ENCODE measurements at regions not wholly inside any gene's neighbourhood (a gene's known extent, or its start where the extent isn't known, plus 50 kb on each side); places are given as distances from the start of the nearest gene placed in this dataset.

DNA sequence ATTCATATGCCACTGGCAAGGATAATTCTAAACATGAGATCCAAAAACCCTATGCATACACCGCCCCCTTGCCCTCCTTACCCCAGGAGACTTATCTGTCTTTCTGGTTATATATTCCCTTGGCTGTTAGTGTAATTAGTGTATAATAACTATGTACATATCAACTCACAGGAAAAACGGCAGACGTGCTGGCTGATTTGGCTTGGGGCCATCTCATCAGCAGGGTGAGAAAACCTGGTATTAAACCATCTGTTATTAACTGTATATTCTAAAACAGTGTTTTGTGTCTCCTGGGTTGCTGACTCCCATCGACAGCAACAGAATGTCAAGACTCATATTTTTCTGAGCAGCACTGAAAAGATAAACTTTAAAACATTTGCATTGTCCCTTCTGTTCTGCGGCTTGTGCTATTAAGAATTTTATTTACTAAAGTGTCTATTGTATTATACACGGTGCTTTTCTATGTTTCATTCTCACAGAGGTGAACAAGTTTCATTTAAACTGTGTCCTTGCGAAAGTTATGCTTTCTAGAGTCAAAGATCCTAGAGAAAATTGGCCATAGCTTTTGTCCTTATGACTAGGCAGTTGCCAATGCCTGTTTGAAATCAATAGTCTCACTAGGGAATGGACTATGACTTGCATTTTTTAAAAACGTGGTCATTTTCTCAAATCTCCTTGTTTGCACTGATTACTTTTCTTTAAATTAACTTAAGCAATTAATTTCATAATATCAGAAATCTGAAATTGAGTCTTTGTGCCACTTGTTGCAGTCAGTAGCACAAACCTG is 211.5 kb upstream of the MID1 start:
- Histone ChIP-seq H3K4me2 (ENCODE audit: low read depth, low read length, poor library complexity, severe bottlenecking) (no peak overlapping the region), H2AFZ (ENCODE audit: low read length) (no peak overlapping the region), H3K27me3 (ENCODE audit: insufficient read depth, low read length, poor library complexity, severe bottlenecking) (no peaks in the 10 kb centered on the region), H3K4me1 (ENCODE audit: insufficient read depth, low read length, poor library complexity, severe bottlenecking) (no peaks in the 10 kb centered on the region), H4K20me1 (ENCODE audit: insufficient read depth, low read length, poor library complexity, severe bottlenecking) (no peaks in the 10 kb centered on the region), H3K36me3 (ENCODE audit: insufficient read depth, low read length) (no peaks in the 10 kb centered on the region), H3K9me3 (ENCODE audit: insufficient read depth, low read depth, low read length) (no peaks in the 10 kb centered on the region), H3K79me2 (ENCODE audit: insufficient read depth, low read length) (no peaks in the 10 kb centered on the region), H3K4me3 (ENCODE audit: low read length, poor library complexity, severe bottlenecking) (no peak overlapping the region), H3F3A (ENCODE audit: low read depth) (no peaks in the 10 kb centered on the region), H3K9me2 (replicated peaks; ENCODE audit: low read depth, low read length) (no peaks in the 10 kb centered on the region), H3K9ac (ENCODE audit: low read depth, low read length, poor library complexity, severe bottlenecking) (no peak overlapping the region)
- no peak for TF ChIP-seq CTCF (conservative IDR thresholded peaks at IDR 0.05; ENCODE audit: low read length)
- no peak for TF ChIP-seq EZH2phosphoT487 (IDR thresholded peaks at IDR 0.05; ENCODE audit: borderline replicate concordance)

DNA sequence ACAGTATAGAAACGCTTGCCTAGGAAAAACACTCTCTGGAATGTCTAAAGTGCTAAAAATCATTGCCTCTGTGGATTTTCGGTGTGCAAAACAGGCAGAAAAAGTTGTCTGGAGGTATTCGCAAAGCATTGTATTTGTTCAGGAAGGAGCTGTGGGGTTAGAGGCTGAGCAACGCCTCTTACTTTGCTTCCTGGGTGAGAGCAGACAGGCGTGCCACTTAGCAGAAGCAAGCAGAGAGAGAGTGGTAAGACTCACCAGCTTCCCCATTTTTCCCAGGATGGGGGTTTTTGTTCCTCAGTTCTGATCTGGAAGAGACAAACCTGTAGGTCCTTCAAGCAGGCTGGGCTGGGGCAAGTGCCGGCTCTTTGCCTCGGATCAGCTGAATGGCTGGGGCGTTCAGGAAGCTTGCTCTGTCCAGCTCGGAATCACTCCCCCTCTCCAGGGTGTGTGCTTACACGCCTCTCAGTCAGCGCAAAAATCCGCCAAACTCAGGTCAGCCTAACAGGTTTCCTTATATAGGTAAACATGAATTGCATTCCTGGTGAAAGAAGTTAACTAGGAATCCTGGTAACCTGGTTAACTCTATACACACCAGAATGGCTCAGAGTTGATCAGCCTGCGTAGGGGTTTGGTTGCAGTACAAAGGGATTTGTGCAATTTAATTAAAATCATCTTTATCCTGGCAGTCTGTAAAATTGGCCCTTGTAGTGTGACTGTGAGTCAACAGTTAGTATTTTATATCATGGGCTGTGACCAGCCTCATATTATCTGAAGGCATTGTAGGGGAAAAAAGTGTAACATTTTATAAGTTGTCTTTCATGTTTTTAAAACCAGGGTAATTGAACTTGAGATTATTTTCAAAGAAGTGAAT is 213.1 kb upstream of the MID1 start:
- Histone ChIP-seq H3K79me2 (ENCODE audit: insufficient read depth, low read length) (no peaks in the 10 kb centered on the region), H3K4me3 (ENCODE audit: low read length, poor library complexity, severe bottlenecking) (no peak overlapping the region), H2AFZ (ENCODE audit: low read length) (no peak overlapping the region), H3K9ac (ENCODE audit: low read depth, low read length, poor library complexity, severe bottlenecking) (no peak overlapping the region), H3K27me3 (ENCODE audit: insufficient read depth, low read length, poor library complexity, severe bottlenecking) (no peaks in the 10 kb centered on the region), H3K9me2 (replicated peaks; ENCODE audit: low read depth, low read length) (no peaks in the 10 kb centered on the region), H3K9me3 (ENCODE audit: insufficient read depth, low read depth, low read length) (no peaks in the 10 kb centered on the region), H4K20me1 (ENCODE audit: insufficient read depth, low read length, poor library complexity, severe bottlenecking) (no peaks in the 10 kb centered on the region), H3K36me3 (ENCODE audit: insufficient read depth, low read length) (no peaks in the 10 kb centered on the region), H3K4me1 (ENCODE audit: insufficient read depth, low read length, poor library complexity, severe bottlenecking) (no peaks in the 10 kb centered on the region), H3F3A (ENCODE audit: low read depth) (no peaks in the 10 kb centered on the region), H3K4me2 (ENCODE audit: low read depth, low read length, poor library complexity, severe bottlenecking) (no peak overlapping the region)
- TF ChIP-seq CTCF (conservative IDR thresholded peaks at IDR 0.05; ENCODE audit: low read length): no peak
- no peak for TF ChIP-seq EZH2phosphoT487 (IDR thresholded peaks at IDR 0.05; ENCODE audit: borderline replicate concordance)

GRCh38 chrX:10841579-10841978 is 221.2 kb upstream of the MID1 start:
- TF ChIP-seq CTCF (conservative IDR thresholded peaks at IDR 0.05; ENCODE audit: low read length) (no peak), EZH2phosphoT487 (IDR thresholded peaks at IDR 0.05; ENCODE audit: borderline replicate concordance) (no peak)
- Histone ChIP-seq H4K20me1 (ENCODE audit: insufficient read depth, low read length, poor library complexity, severe bottlenecking) (no peaks in the 10 kb centered on the region), H3K4me2 (ENCODE audit: low read depth, low read length, poor library complexity, severe bottlenecking) (no peak overlapping the region), H3F3A (ENCODE audit: low read depth) (no peaks in the 10 kb centered on the region), H3K4me1 (ENCODE audit: insufficient read depth, low read length, poor library complexity, severe bottlenecking) (no peaks in the 10 kb centered on the region), H2AFZ (ENCODE audit: low read length) (no peak overlapping the region), H3K9ac (ENCODE audit: low read depth, low read length, poor library complexity, severe bottlenecking) (no peak overlapping the region), H3K9me3 (ENCODE audit: insufficient read depth, low read depth, low read length) (no peaks in the 10 kb centered on the region), H3K27me3 (ENCODE audit: insufficient read depth, low read length, poor library complexity, severe bottlenecking) (no peaks in the 10 kb centered on the region), H3K36me3 (ENCODE audit: insufficient read depth, low read length) (no peaks in the 10 kb centered on the region), H3K4me3 (ENCODE audit: low read length, poor library complexity, severe bottlenecking) (no peak overlapping the region), H3K9me2 (replicated peaks; ENCODE audit: low read depth, low read length) (no peaks in the 10 kb centered on the region), H3K79me2 (ENCODE audit: insufficient read depth, low read length) (no peaks in the 10 kb centered on the region)
